PC-9 (cell line): ENCODE measurements at regions not wholly inside any gene's neighbourhood (a gene's known extent, or its start where the extent isn't known, plus 50 kb on each side); places are given as distances from the start of the nearest gene placed in this dataset.

ENCODE experiments used
- CTCF ChIP-seq: fragments of 200-600 bp; sonication (generic); conservative IDR thresholded peaks from 2 replicates; pipeline ENCODE4 v1.6.1; 2017; ENCODE audit warnings: mixed run types, antibody characterized with exemption, mild to moderate bottlenecking, moderate library complexity
- EZH2 ChIP-seq: fragments of 200-600 bp; sonication (generic); IDR thresholded peaks from 2 replicates; pipeline ENCODE4 v1.8.0; 2017; ENCODE audit warnings: antibody characterized with exemption, low read depth

- TF ChIP-seq CTCF (no peak), EZH2 (no peak)
Measured at GRCh38 chr6:56692523-56693245, 50.0 kb upstream of the DST start.
